HG03342 (cell line): ENCODE measurements at regions not wholly inside any gene's neighbourhood (a gene's known extent, or its start where the extent isn't known, plus 50 kb on each side); places are given as distances from the start of the nearest gene placed in this dataset.
"Not testable (repeated sequence)": the region's sequence is repeated elsewhere in the genome, so short reads cannot be mapped to it uniquely, and the experiment has no call there.

ENCODE experiments used
- ATAC-seq: cut with Tn5 transposase; IDR thresholded peaks from one replicate; pipeline ENCODE4 v1.9.1; 2021; ENCODE audit warnings: mild to moderate bottlenecking, moderate library complexity; ENCODE audit not compliant: unreplicated experiment

DNA sequence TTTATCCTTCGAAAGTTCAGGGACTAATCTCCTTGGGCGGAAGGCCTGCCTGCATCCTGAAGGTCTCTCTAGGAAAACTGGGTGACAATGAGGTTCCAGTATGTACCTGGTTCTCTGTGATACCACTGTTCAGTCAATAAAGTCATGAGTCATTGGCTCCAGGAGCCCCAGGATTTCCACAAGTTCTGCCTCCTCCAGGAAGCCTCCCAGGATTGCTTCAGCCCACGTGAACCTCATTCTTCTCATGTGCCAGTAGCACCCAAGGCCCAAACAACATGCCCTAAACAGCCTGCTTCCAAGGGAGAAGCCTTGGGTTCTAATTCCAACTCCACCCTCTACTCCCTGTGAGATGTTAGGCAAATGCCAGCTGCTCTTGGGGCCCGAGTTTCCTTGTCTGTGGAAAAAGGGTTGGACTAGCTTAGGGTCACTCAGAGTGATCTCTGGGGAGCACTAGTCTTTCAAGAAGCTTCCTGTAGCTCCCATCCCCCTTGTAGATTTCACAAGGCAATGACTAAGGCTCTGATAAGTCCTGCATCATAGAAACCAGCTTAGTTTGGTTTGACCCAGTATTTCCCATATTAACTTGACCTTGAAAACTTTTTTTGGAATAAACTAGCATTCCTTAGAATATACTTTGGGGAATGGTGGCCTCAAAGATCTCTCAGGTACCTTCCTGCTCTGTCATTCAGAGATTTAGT, 118.3 kb upstream of the ATP2B2 start:
- no peak for ATAC-seq

DNA sequence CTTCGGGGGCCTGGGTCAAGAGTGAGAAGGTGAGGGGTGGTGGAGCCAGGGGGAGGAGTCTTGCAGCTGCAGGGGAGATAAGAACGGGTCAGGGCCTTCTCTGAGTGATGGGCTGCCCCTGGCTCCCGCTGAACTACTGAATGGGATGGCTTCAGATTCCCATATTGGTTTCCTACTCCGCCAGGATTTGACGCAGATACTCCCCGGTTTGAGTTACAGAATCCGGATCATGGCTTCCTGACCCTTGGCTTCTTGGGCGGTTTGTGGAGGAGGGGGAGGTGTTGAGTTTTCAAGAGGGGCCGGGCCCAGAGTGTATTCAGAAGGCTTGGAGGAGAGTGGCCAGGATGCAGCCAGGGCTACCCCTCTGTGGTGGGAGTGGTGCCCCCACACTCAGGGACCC, 119.9 kb upstream of the ATP2B2 start:
- no peak for ATAC-seq

DNA sequence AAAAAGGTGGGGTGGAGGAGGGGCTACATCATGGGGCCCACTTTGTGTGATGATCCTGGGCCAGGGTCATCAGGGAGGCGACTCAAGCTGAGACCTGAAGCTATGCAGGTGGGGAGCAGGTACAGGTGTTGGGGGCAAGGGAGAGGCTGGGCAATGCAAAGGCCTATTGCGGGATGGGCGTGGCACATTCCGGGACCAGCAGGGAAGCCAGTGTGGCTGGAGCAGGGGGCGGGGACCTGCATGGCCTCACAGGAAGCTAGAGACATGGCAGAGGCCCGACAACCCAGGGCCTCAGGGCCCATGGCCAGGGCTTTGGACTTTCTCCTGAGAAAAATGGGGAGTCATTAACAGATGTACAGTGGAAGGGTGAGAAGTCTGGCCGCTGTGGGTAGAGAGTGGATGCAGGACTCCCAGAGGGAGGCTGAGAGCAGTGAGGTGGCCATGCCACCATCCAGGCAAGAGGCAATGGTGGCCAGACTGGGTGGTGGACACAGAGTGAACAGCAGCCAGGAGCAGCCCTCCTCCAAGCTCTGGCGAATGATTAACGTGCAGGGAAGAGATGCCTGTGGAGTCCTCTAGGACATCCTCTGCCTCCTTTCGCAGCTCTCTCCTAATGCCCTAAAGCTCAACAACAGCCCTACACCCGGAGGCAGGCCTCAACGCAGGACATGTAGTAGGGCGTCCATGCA, 122.6 kb upstream of the ATP2B2 start:
- no peak for ATAC-seq

DNA sequence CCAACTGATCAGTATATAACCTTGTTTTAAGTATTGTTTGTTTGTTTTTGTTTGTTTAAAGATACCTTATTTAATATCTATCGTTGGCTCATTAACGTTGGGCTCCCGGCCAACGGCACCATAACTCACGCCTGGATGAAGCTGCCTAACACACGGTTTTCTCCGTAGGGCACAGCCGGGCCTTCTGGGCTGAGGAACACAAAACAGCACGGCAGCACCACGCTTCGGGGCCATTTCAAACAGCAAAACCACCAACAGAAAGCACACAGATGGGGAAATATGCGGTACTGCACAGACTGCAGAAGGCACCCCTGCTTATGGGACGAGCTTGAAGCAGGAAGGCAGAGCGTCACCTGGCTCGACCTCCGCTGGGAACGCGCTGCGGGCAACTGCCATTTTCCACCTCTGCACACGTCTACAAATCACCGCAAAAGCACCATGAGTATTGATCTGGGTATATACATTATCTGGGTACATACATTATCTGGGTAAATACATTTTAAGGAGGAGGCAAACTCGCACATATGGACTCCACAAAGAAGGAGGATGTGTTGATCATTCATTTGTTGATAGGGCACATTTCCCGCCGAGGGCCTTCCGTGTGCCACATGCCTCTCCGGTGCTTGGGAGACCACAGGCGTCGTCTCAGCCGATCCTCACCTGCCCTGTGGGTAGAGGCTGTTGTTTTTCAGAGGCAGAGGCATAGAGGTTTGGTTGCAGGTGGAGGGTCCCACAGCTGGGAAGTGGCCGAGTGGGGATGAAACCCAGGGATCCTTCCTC, 123.7 kb upstream of the ATP2B2 start:
- no peak for ATAC-seq

DNA sequence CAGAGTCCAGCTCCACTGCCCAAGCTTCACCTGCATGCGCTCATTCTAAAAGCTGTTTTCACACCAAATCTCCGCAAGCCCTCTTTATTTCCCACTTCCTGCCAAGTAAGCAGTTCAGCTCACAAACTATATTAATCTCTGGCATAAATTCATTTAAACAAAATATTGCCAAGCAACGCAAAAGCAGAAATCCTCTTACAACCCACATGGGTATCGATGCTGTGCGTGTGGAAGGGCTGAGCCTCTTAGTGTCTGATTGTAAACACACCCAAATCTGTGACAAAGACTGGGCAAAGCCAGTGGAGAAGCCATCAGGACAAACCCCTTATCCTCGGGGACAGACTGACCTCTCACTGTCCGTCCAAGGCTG, 124.3 kb upstream of the ATP2B2 start:
- ATAC-seq = no peak

DNA sequence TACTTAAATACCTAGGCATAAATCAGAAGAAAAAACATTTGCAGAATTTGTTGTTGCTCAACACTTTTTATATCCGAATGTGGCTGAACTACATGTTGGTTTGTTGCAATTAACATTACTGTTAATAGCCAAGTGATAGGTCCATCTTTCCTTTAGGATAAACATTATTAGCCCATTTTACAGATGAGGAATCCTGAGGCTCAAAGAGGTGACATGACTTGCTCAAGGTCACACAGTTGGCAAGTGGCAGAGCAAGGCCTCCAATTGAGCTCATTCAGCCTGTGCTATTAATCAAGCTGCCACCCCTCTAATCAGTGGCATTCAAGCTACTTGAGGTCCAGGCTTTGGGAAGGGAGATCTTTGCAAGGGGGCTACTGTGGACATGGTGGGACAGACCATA, 125.8 kb upstream of the ATP2B2 start:
- ATAC-seq = no peak

DNA sequence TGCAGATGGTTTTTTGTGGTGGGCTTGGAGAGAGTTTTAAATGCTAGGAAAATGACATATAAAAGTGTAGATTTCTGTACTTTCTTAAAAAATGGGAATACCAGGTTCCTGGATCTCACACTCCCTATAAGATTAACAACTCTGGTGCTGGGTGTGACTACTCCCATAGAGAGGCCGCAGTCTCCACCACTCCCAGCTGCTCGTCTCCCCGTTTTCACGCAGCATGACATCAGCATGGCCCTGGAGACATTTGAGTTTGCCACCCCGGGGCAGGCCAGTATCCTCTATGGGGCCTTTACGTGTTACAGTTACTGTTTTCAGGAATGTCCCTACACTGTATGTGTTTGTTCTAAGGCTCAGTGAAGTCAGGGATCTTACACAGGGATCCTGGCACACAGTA, 126.7 kb upstream of the ATP2B2 start:
- ATAC-seq = no peak

DNA sequence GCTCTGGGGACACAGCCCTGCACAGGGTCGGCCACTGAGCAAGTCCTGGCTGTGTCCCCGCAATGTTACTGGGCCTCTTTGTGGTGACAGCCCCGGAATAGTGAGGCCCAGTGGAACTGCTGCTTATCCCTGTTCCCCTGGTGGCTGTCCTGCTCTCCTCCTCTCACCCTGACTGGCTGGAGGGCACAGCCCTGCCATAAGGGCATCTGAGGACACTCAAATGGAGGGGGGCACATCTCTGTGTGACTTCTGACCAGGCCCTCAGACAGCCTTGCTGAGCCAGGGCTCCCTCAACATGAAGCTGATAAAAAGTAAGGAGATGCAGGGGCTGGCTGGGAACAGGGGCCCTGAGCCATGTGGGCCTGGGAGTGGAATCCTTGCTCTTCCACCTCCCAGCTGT, 127.4 kb upstream of the ATP2B2 start:
- no peak for ATAC-seq

DNA sequence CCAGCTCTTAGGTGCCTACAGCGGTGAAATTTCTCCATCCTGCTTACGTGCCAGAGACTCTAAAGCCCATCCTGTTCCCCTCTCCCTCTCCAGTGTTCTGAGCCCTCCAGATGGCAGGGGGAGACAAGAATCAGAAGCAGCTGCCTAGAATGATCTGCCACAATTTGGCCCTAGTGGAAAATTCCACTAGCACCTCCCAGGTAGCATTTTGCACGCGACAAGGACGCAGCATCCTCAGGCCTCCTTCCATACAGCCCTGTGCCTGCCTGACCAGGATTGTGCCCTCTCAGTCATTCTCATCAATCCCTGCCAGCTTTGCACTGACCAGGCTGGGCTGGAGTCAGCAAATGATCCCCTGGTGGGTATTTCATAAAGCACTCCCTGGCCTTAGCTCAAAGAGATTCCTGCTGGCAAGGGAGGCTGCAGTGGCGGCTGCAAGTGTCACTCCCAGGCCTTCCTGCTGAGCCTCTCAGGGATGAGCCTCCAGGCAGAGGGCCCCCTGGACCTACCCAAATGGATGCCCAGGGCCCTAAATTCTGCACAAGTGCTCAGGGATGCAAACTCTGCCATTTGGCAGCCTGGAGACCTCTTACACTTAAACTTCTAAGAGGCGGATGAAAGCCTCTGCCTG, 130.2 kb upstream of the ATP2B2 start:
- ATAC-seq = no peak

DNA sequence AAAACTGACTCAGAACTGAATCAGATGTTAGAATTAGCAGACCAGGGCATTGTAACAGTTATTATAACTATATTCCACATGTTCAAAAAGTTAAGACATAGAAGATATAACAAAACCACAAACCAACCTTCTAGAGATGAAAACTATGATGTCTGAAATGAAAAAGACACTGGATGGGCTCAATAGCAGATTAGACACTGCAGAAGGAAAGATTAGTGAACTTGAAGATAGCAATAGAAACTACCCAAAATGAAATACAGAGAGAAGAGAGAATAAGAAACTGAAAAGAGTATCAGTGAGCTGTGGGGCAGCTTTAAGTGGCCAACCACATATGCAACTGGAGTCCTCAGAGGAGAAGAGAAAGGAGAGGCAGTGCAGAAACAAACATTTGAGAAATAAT, 132.0 kb upstream of the ATP2B2 start:
- ATAC-seq = no peak

DNA sequence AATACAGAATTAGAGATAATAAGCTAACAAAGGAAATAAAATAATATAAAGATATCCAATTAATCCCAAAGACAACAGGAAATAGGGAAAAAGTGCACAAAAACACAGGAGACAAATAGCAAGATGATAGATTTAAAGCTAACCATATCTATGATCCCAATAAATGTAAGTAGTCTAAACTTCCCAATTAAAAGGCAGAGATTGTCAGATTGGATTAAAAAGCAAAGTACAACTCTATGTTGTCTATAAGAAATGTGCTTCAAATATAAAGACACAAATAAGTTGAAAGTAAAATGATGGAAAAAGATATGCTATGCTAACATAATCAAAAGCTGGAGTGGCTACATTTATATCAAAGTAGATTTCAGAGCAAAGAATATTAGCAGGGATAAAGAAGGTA, 133.1 kb upstream of the ATP2B2 start:
- no peak for ATAC-seq

DNA sequence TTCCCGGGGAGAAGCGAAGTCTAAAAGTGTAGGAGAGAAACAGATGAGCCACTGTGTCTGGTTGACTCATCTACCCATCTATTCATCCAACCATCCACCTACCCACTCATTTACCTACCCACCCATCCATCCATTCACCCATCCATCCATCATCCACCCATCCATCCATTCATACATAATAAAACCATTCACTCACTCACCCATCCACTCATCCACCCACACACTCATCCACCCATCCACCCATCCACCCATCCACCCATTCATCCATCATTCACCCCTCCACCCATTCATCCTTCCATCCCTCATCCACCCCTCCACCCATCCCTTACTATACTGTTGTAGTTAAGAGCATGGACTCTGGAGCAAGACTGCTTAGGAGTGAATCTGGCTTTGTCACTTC, 136.4 kb upstream of the ATP2B2 start:
- ATAC-seq = no peak

DNA sequence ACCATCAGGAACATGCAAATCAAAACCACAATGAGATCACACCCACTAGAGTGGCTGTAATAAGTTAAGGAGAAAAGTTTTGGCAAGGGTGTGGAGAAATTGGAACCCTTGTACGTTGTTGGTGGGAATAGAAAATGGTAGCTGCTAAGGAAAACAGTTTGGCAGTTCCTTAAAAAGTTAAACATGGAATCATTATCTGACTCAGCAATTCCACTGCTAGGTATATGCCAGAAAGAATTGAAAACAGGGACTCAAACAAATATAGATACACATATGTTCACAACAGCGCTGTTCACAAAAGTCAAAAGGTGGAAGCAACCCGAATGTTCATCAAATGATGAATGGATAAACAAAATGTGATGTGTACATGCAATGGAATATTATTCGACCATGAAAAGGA, 138.8 kb upstream of the ATP2B2 start:
- ATAC-seq = no peak

DNA sequence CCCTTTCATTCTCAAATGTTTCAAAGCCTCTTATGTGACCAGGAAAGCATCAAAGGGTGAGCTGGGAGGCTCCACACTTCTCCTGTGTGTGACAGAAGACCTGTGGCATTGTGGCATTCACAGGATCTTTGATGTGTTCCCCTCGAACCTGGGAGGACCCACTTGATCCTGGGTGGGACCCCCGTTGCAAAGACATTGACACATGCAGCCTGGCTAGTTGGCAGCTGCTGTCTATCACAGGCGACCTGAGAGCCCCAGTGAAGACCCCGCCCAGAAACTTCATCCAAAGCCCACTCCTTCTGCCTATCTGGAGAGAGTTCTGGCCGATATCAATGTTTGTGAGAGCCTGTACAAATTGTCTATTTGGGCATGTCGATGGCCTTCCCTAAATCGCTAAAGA, 140.4 kb upstream of the ATP2B2 start:
- no peak for ATAC-seq

DNA sequence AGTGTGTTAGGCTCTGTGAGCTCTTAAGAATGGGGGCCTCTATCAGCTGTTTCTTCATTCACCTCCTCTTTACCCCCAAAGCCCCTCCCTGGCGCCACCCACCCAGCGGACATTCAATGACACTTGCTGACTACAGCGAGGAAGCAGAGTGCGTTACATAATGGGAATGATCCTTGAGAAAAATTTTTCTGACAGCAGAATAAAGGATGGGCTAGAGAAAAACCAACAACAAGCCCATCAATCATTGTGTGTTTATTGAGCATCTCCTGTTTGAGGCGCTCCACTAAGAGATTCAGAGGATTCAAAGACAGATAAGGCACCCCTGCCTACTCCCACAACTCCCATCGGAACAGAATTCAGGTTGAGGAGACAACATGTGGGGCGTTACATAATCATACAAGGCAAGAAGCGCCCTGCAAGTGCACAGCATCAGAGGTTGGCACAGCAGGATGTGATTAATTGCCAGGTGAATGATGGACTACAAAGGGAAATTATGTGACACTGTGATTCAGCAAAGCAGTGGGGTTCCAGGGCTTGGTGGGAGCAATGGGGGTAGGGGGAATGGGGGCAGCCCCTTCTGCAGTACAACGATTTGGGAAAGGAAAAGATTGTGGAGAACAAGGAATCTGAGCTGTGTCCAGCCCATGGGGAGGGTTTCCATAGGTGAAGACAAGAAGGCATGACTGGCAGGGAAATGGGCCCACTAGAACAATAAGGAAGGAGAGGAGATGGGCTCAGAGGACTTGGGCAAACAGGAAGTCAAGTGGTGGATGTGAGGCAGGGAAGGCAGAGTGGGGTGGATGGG, 141.3 kb upstream of the ATP2B2 start:
- ATAC-seq = no peak

DNA sequence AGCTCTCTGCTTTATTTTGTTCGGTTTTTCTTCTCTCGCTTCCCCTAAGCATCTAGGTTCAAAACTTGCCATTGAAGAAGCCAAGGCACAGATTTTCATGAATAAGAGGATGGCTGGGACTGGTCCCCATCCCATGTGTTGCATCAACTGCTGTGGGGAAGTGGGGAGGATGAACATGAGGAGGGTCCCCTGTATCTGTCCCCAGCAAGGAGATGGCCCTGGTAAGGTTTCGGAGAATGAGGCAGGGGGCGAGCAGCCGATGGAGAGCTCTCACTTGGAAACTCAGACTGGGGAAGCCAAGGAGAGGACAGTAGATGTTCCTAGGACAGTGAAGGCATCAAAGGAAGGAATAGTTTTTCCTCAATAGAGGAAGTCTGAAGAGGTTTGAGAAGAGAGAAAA, 142.0 kb upstream of the ATP2B2 start:
- no peak for ATAC-seq

DNA sequence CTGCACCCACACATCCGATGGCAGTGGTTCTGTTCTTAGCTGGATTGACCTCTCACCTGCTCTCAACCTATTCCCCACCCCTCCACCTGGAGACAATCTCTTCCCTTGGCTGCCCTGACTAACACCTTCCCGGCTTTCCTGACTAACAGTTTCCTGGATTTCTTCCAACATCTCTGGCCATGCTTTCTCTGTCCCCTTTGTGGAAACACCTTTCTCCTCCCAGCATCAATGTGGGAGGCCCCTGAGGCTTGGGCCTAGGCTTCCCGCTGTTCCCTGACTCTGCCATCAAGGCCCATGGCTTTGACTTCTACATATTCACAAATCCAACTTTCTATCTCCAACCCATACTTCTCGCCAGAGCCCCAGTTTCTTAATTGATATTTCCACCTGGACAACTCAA, 142.8 kb upstream of the ATP2B2 start:
- no peak for ATAC-seq

DNA sequence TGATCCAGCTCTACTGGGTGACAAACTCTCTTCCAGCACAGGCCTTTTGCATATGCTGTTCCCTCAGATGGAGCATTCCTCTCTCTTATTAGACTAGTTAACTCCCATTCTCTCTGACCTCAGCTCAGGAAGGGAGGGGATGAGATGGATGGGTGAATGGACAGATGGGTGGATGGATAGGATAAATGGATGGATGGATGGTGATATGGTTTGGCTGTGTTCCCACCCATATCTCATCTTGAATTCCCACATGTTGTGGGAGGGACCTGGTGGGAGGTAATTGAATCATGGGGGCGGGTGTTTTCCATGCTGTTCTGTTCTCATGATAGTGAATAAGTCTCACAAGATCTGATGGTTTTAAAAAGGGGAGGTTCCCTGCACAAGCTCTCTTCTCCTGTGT, 144.1 kb upstream of the ATP2B2 start:
- not testable (repeated sequence) for ATAC-seq

DNA sequence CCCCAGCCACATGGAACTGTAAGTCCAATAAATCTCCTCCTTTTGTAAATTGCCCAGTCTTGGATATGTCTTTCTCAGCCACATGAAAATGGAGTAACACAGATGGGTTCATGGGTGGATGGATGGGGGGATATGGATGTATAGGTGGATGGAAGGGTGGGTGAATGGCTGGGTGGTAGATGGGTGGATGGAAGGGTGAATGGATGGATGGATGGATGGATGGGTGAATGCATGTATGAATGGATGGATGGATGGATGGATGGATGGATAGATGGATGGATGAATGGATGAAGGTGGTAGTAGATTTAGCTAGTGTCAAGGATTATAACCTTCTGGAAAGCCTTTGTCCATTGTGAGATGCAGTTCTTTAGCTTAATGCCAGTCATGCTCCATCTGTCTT, 146.1 kb upstream of the ATP2B2 start:
- ATAC-seq = no peak

DNA sequence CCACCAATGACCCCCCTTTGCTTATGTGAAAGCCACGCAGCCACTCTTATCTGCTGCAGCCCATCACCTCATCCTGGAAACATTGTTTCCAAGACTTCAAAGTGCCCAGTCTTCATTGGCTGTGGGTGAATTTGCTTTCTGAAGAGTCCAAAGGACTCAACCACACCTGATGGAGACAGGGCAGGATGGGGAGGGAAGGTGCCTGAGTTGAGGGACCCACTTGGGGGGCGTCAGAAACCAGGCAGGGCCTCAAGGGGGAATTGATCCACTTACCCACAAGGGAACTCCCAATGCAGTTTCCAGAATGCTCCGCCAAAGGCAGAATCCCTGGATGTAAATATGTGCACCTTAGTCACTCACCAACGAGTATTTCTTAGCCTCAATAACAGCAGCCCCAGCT, 147.9 kb upstream of the ATP2B2 start:
- no peak for ATAC-seq
